ENCODE measurements at regions not wholly inside any gene's neighbourhood (a gene's known extent, or its start where the extent isn't known, plus 50 kb on each side); places are given as distances from the start of the nearest gene placed in this dataset.

DNA sequence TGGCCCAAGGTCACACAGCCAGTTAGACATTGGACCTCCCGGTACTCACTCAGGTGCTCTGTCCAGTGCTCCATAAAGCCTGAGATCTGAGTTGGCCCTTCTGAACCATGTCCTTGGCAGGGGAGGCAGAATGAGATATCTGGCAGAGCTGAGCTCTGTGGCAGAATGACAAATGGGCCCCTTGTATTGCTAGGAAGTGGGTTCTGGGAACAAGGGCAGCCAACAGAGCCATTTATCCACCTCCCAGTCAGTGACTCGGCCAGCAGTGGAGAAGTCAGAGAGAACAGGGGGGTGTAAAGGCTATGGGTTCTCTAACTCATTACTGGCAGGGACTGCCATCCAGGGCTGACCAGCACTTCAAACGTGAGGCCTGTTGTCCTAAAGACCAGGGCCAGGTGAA is 117.1 kb upstream of the NLRP1 start:
- ATAC-seq (no peak), DNase-seq (ENCODE audit: low spot score) (no peak)
- 0 out of 2 replicates have a peak, but pooled peaks cover 3% of the 10 kb centered on the region for H3F3A ChIP-seq (replicated peaks; ENCODE audit: low read depth)
- H3K4me3 Mint-ChIP-seq: no peak overlapping the region
- 0 out of 3 replicates have a peak, but pooled peaks cover 6% of the 10 kb centered on the region for H3K36me3 Mint-ChIP-seq (ENCODE audit: low read depth)
- H3K4me1 Mint-ChIP-seq: peaks cover 44% of the 10 kb centered on the region
- no peaks in the 10 kb centered on the region for H4K20me1 ChIP-seq (replicated peaks; ENCODE audit: insufficient read depth)
- no peak overlapping the region for H3K4me3 ChIP-seq
- H3K9me2 ChIP-seq (ENCODE audit: insufficient read depth): no peaks in the 10 kb centered on the region
- H3K27ac Mint-ChIP-seq: no peak overlapping the region
- H3K27me3 ChIP-seq (ENCODE audit: insufficient read depth): no peaks in the 10 kb centered on the region
- no peak overlapping the region for H3K4me2 ChIP-seq
- H3K9me3 Mint-ChIP-seq: peaks cover 13% of the 10 kb centered on the region
- H3K4me1 ChIP-seq (ENCODE audit: insufficient read depth): peaks cover 31% of the 10 kb centered on the region
- peaks cover 3% of the 10 kb centered on the region for H3K27me3 Mint-ChIP-seq (ENCODE audit: insufficient read depth, low read depth, poor library complexity)
- TF ChIP-seq POLR2AphosphoS5 (IDR thresholded peaks at IDR 0.05; ENCODE audit: low read depth): no peak
- no peak for TF ChIP-seq NANOG (IDR thresholded peaks at IDR 0.05; ENCODE audit: borderline replicate concordance)
- TF ChIP-seq JUNB (IDR thresholded peaks at IDR 0.05; ENCODE audit: unreplicated experiment): no peak
- no peak for TF ChIP-seq ZNF462 (CRISPR knock-in tag; IDR thresholded peaks at IDR 0.05)
- no peak for TF ChIP-seq CREB1 (CRISPR knock-in tag; IDR thresholded peaks at IDR 0.05; ENCODE audit: low read depth)
- TF ChIP-seq, protein P1, sequence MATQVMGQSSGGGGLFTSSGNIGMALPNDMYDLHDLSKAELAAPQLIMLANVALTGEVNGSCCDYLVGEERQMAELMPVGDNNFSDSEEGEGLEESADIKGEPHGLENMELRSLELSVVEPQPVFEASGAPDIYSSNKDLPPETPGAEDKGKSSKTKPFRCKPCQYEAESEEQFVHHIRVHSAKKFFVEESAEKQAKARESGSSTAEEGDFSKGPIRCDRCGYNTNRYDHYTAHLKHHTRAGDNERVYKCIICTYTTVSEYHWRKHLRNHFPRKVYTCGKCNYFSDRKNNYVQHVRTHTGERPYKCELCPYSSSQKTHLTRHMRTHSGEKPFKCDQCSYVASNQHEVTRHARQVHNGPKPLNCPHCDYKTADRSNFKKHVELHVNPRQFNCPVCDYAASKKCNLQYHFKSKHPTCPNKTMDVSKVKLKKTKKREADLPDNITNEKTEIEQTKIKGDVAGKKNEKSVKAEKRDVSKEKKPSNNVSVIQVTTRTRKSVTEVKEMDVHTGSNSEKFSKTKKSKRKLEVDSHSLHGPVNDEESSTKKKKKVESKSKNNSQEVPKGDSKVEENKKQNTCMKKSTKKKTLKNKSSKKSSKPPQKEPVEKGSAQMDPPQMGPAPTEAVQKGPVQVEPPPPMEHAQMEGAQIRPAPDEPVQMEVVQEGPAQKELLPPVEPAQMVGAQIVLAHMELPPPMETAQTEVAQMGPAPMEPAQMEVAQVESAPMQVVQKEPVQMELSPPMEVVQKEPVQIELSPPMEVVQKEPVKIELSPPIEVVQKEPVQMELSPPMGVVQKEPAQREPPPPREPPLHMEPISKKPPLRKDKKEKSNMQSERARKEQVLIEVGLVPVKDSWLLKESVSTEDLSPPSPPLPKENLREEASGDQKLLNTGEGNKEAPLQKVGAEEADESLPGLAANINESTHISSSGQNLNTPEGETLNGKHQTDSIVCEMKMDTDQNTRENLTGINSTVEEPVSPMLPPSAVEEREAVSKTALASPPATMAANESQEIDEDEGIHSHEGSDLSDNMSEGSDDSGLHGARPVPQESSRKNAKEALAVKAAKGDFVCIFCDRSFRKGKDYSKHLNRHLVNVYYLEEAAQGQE (IDR thresholded peaks at IDR 0.05; ENCODE audit: unreplicated experiment): no peak
- TF ChIP-seq ZNF114 (CRISPR knock-in tag; IDR thresholded peaks at IDR 0.05): no peak
- TF ChIP-seq, protein P2, sequence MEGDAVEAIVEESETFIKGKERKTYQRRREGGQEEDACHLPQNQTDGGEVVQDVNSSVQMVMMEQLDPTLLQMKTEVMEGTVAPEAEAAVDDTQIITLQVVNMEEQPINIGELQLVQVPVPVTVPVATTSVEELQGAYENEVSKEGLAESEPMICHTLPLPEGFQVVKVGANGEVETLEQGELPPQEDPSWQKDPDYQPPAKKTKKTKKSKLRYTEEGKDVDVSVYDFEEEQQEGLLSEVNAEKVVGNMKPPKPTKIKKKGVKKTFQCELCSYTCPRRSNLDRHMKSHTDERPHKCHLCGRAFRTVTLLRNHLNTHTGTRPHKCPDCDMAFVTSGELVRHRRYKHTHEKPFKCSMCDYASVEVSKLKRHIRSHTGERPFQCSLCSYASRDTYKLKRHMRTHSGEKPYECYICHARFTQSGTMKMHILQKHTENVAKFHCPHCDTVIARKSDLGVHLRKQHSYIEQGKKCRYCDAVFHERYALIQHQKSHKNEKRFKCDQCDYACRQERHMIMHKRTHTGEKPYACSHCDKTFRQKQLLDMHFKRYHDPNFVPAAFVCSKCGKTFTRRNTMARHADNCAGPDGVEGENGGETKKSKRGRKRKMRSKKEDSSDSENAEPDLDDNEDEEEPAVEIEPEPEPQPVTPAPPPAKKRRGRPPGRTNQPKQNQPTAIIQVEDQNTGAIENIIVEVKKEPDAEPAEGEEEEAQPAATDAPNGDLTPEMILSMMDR (conservative IDR thresholded peaks at IDR 0.05; ENCODE audit: low read depth in 2 of 2): no peak
- no peak for TF ChIP-seq EZH2phosphoT487 (IDR thresholded peaks at IDR 0.05; ENCODE audit: unreplicated experiment)
- TF ChIP-seq STAT1 (IDR thresholded peaks at IDR 0.05; ENCODE audit: unreplicated experiment): no peak
- TF ChIP-seq ZNF331 (CRISPR knock-in tag; IDR thresholded peaks at IDR 0.05; ENCODE audit: low read depth): no peak
- TF ChIP-seq EZH2 (IDR thresholded peaks at IDR 0.05; ENCODE audit: low read depth, unreplicated experiment): no peak
- no peak for TF ChIP-seq ETS1 (IDR thresholded peaks at IDR 0.05)
- no peaks in the 10 kb centered on the region for H3K79me2 ChIP-seq (replicated peaks; ENCODE audit: insufficient read depth)
- H2AFZ ChIP-seq: no peak overlapping the region
- no peaks in the 10 kb centered on the region for H3K36me3 ChIP-seq (ENCODE audit: insufficient read depth)
- H3K27ac ChIP-seq (ENCODE audit: low read depth): no peak overlapping the region
